ENCODE measurements at regions not wholly inside any gene's neighbourhood (a gene's known extent, or its start where the extent isn't known, plus 50 kb on each side); places are given as distances from the start of the nearest gene placed in this dataset.

DNA sequence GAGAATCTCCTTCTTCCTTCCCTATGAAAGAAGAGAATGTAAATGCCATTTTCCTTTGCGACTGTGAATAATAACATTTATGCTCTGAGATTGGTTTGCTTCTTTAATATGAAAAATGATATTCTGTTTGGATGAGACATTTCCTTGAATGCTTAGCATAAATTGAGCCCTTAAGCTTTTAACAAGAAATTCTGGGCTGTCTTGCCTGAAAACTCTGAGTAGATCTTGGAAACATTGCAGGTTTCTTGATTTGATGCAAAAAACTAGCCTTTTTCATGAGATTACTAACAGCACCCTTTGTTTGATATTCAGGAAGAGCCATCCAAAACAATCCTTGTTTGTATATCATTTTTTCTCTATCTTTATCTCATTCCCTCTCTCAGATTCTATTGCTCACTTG, 272.5 kb downstream of the TMEM38B start:
- H3K36me3 ChIP-seq (ENCODE audit: insufficient read depth), result no peaks in the 10 kb centered on the region
- H4K20me1 ChIP-seq (ENCODE audit: insufficient read depth), result no peaks in the 10 kb centered on the region
- no peak overlapping the region for H3K4me2 ChIP-seq
- H3K4me1 ChIP-seq (ENCODE audit: low read depth, poor library complexity, severe bottlenecking), result no peaks in the 10 kb centered on the region
- H2AFZ ChIP-seq (ENCODE audit: low read depth), result no peak overlapping the region
- no peaks in the 10 kb centered on the region for H3K27me3 ChIP-seq (ENCODE audit: insufficient read depth, low read depth)
- H3K9ac ChIP-seq, result no peak overlapping the region
- H3K79me2 ChIP-seq (ENCODE audit: insufficient read depth, low read depth), result no peaks in the 10 kb centered on the region
- TF ChIP-seq, protein P1, sequence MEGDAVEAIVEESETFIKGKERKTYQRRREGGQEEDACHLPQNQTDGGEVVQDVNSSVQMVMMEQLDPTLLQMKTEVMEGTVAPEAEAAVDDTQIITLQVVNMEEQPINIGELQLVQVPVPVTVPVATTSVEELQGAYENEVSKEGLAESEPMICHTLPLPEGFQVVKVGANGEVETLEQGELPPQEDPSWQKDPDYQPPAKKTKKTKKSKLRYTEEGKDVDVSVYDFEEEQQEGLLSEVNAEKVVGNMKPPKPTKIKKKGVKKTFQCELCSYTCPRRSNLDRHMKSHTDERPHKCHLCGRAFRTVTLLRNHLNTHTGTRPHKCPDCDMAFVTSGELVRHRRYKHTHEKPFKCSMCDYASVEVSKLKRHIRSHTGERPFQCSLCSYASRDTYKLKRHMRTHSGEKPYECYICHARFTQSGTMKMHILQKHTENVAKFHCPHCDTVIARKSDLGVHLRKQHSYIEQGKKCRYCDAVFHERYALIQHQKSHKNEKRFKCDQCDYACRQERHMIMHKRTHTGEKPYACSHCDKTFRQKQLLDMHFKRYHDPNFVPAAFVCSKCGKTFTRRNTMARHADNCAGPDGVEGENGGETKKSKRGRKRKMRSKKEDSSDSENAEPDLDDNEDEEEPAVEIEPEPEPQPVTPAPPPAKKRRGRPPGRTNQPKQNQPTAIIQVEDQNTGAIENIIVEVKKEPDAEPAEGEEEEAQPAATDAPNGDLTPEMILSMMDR (conservative IDR thresholded peaks at IDR 0.05; ENCODE audit: low read depth, low read length), result no peak
- H3K27ac ChIP-seq, result no peak overlapping the region
- H3K4me3 ChIP-seq (IDR thresholded peaks at IDR 0.05; ENCODE audit: insufficient read depth, low read depth, low read length), result no peak overlapping the region

DNA sequence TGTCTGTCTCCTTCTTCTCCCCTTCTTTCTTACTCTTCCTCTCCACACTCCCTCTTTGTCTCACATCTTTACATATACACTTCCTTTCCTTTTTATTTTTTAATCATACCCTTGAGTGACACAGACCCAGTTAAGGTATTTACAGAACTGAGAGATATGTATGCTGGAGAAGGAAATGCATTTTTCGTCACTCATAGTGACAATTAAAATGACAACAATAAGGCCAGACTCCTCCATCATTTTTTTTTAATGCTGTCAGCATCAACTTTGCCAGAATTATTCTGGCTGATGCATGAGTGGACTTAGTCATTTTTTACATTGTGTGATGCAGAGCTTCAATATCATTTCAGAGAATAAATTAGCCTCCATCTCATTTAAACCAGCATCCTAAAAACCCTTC, 272.9 kb downstream of the TMEM38B start:
- Histone ChIP-seq H3K4me2 (no peak overlapping the region), H3K4me3 (IDR thresholded peaks at IDR 0.05; ENCODE audit: insufficient read depth, low read depth, low read length) (no peak overlapping the region), H3K79me2 (ENCODE audit: insufficient read depth, low read depth) (no peaks in the 10 kb centered on the region), H3K36me3 (ENCODE audit: insufficient read depth) (no peaks in the 10 kb centered on the region), H4K20me1 (ENCODE audit: insufficient read depth) (no peaks in the 10 kb centered on the region), H3K4me1 (ENCODE audit: low read depth, poor library complexity, severe bottlenecking) (no peaks in the 10 kb centered on the region), H3K27ac (no peak overlapping the region), H3K9ac (no peak overlapping the region), H2AFZ (ENCODE audit: low read depth) (no peak overlapping the region), H3K27me3 (ENCODE audit: insufficient read depth, low read depth) (no peaks in the 10 kb centered on the region)
- TF ChIP-seq, protein P1 (conservative IDR thresholded peaks at IDR 0.05; ENCODE audit: low read depth, low read length), result no peak

GRCh38 chr9:105967797-105968196, 273.5 kb downstream of the TMEM38B start:
- Histone ChIP-seq H3K4me3 (IDR thresholded peaks at IDR 0.05; ENCODE audit: insufficient read depth, low read depth, low read length) (no peak overlapping the region), H3K9ac (no peak overlapping the region), H4K20me1 (ENCODE audit: insufficient read depth) (no peaks in the 10 kb centered on the region), H3K79me2 (ENCODE audit: insufficient read depth, low read depth) (no peaks in the 10 kb centered on the region), H3K36me3 (ENCODE audit: insufficient read depth) (no peaks in the 10 kb centered on the region), H3K4me2 (no peak overlapping the region), H2AFZ (ENCODE audit: low read depth) (no peak overlapping the region), H3K4me1 (ENCODE audit: low read depth, poor library complexity, severe bottlenecking) (no peaks in the 10 kb centered on the region), H3K27ac (no peak overlapping the region), H3K27me3 (ENCODE audit: insufficient read depth, low read depth) (no peaks in the 10 kb centered on the region)
- TF ChIP-seq, protein P1 (conservative IDR thresholded peaks at IDR 0.05; ENCODE audit: low read depth, low read length), result no peak

- no peak overlapping the region for H3K9ac ChIP-seq
- H3K27me3 ChIP-seq (ENCODE audit: insufficient read depth, low read depth), result no peaks in the 10 kb centered on the region
- no peaks in the 10 kb centered on the region for H3K79me2 ChIP-seq (ENCODE audit: insufficient read depth, low read depth)
- no peaks in the 10 kb centered on the region for H3K4me1 ChIP-seq (ENCODE audit: low read depth, poor library complexity, severe bottlenecking)
- H3K4me2 ChIP-seq, result no peak overlapping the region
- H4K20me1 ChIP-seq (ENCODE audit: insufficient read depth), result no peaks in the 10 kb centered on the region
- H3K36me3 ChIP-seq (ENCODE audit: insufficient read depth), result no peaks in the 10 kb centered on the region
- H2AFZ ChIP-seq (ENCODE audit: low read depth), result no peak overlapping the region
- H3K27ac ChIP-seq, result no peak overlapping the region
- TF ChIP-seq, protein P1 (conservative IDR thresholded peaks at IDR 0.05; ENCODE audit: low read depth, low read length), result no peak
- no peak overlapping the region for H3K4me3 ChIP-seq (IDR thresholded peaks at IDR 0.05; ENCODE audit: insufficient read depth, low read depth, low read length)
These were observed 274.6 kb downstream of the TMEM38B start for GRCh38 chr9:105968811-105969466.

Data from KMS-11 (cell line).